ENCODE measurements at regions not wholly inside any gene's neighbourhood (a gene's known extent, or its start where the extent isn't known, plus 50 kb on each side); places are given as distances from the start of the nearest gene placed in this dataset.

DNA sequence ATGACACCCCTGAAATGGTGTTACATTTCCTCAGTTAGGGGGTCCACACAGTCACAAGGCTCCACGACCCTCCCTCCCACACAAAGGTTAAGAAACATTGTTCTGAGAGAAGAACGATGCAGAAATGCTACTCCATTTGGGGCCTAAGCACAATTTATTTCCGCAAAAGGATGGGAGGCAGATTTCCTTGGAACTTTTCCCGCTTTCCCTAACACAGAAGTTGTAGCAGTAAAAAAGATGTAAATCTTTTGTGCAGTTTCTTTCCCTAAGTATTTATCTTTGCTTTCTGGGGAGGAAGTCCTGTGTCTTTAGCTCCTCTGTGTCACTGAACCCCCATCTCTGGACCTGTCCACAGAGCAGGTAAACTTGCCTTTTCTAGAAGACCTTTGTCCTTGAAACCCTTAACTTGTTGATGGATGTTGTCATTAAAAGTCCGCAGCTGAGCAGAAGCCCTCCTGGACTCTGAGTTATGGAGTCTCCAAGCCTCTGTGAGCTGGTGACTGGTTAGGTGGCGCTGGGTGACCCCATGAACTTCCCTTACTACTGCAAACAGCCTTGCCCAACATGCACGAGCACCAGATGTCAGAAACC, 67.2 kb upstream of the SHISA3 start:
- TF ChIP-seq, protein P1, sequence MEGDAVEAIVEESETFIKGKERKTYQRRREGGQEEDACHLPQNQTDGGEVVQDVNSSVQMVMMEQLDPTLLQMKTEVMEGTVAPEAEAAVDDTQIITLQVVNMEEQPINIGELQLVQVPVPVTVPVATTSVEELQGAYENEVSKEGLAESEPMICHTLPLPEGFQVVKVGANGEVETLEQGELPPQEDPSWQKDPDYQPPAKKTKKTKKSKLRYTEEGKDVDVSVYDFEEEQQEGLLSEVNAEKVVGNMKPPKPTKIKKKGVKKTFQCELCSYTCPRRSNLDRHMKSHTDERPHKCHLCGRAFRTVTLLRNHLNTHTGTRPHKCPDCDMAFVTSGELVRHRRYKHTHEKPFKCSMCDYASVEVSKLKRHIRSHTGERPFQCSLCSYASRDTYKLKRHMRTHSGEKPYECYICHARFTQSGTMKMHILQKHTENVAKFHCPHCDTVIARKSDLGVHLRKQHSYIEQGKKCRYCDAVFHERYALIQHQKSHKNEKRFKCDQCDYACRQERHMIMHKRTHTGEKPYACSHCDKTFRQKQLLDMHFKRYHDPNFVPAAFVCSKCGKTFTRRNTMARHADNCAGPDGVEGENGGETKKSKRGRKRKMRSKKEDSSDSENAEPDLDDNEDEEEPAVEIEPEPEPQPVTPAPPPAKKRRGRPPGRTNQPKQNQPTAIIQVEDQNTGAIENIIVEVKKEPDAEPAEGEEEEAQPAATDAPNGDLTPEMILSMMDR (IDR thresholded peaks at IDR 0.05) = no peak
- TF ChIP-seq POLR2A (IDR thresholded peaks at IDR 0.05) = no peak
